Stomach (tissue), 4 donors: ENCODE measurements at regions not wholly inside any gene's neighbourhood (a gene's known extent, or its start where the extent isn't known, plus 50 kb on each side); places are given as distances from the start of the nearest gene placed in this dataset.

Source experiments
- CTCF ChIP-seq, 7 experiments: fragments of 450-650 bp in 4 of 7; fragments of 200-600 bp in 3 of 7; sonication (generic) in 3 of 7; IDR thresholded peaks; one replicate each; pipeline ENCODE4 v1.5.1; 2016 to 2019; ENCODE audit warnings: antibody characterized with exemption in 7 of 7, control low read depth in 2 of 7, mild to moderate bottlenecking in 1 of 7
- EP300 ChIP-seq: sonication (generic); formaldehyde crosslinking; IDR thresholded peaks from one replicate; pipeline ENCODE4 v1.6.1; 2017; ENCODE audit warnings: antibody characterized with exemption
- POLR2A ChIP-seq, 4 donors: fragments of 450-650 bp; IDR thresholded peaks; one replicate each; pipeline ENCODE4 v1.6.1; 2016; ENCODE audit warnings: antibody characterized with exemption in 4 of 4, control low read depth in 2 of 4, mild to moderate bottlenecking in 1 of 4, moderate library complexity in 1 of 4
- POLR2AphosphoS5 ChIP-seq, 3 donors: sonication (generic); formaldehyde crosslinking; IDR thresholded peaks; one replicate each; pipeline ENCODE4 v1.6.1; 2016; ENCODE audit warnings: antibody characterized with exemption in 3 of 3

GRCh38 chr7:114209968-114210367 is 204.6 kb upstream of the FOXP2 start:
- no peak for TF ChIP-seq POLR2A (IDR thresholded peaks at IDR 0.05)
- no peak for TF ChIP-seq CTCF (IDR thresholded peaks at IDR 0.05)
- TF ChIP-seq EP300 = no peak
- no peak for TF ChIP-seq POLR2AphosphoS5 (IDR thresholded peaks at IDR 0.05)
